Adrenal gland (tissue), 9 donors: ENCODE measurements at regions not wholly inside any gene's neighbourhood (a gene's known extent, or its start where the extent isn't known, plus 50 kb on each side); places are given as distances from the start of the nearest gene placed in this dataset.

Source experiments
- DNase-seq, 7 donors: peaks; one replicate each; pipeline ENCODE4 v3.0.0-alpha.2; 2019 to 2020
- H3K27ac ChIP-seq, 5 donors: fragments of 200-600 bp; sonication (generic) in 4 of 5; 1 replicate in 3 of 5; 2 replicates in 2 of 5; pipeline versions ENCODE4 v1.5.1 to v1.8.0; 2016 to 2020; ENCODE audit warnings: mild to moderate bottlenecking in 1 of 5
- H3K27me3 ChIP-seq: fragments of 200-600 bp; 2 replicates; pipeline ENCODE4 v1.8.0; 2021
- H3K36me3 ChIP-seq, 2 donors: fragments of 200-600 bp; replicated peaks in 1 of 2; 1 replicate in 1 of 2; 2 replicates in 1 of 2; pipeline versions ENCODE4 v1.5.1 to v1.8.0; 2018 to 2022
- H3K4me1 ChIP-seq, 2 donors: fragments of 200-600 bp; replicated peaks in 1 of 2; 1 replicate in 1 of 2; 2 replicates in 1 of 2; pipeline versions ENCODE4 v1.5.1 to v1.8.0; 2018 to 2021
- H3K4me3 ChIP-seq, 4 donors: fragments of 200-600 bp; sonication (generic) in 3 of 4; one replicate each; pipeline ENCODE4 v1.5.1; 2016 to 2018
- H3K9me3 ChIP-seq, 3 donors: fragments of 200-600 bp; sonication (generic) in 1 of 3; replicated peaks in 1 of 3; 1 replicate in 2 of 3; 2 replicates in 1 of 3; pipeline versions ENCODE4 v1.5.1 to v1.8.0; 2016 to 2021
- CTCF ChIP-seq, 6 experiments: fragments of 450-650 bp in 4 of 6; fragments of 200-600 bp in 2 of 6; sonication (generic) in 1 of 6; IDR thresholded peaks; 1 replicate in 5 of 6; 2 replicates in 1 of 6; pipeline versions ENCODE4 v1.5.1 to v1.8.0; 2016 to 2021; ENCODE audit warnings: antibody characterized with exemption in 6 of 6, mild to moderate bottlenecking in 2 of 6, moderate library complexity in 1 of 6
- POLR2A ChIP-seq, 2 donors: fragments of 450-650 bp; IDR thresholded peaks; one replicate each; pipeline ENCODE4 v1.6.1; 2017; ENCODE audit warnings: antibody characterized with exemption in 2 of 2, mild to moderate bottlenecking in 2 of 2, moderate library complexity in 1 of 2
- WGBS, 4 donors: extraction: QIAGEN DNeasy Blood & Tissue Kit in 2 of 4; methylation state at CpG; one replicate each; pipeline versions ENCODE4 v1.1.5 to v1.1.7; 2013 to 2017; 5-methylcytosine and 5-hydroxymethylcytosine counted together
- intact Hi-C, 2 donors: fragments of 100-400 bp; cut with DNase I; formaldehyde crosslinking; loops; one replicate each; pipeline versions ENCODE4 v1.14.1 to v1.15.0; 2022 to 2023
- donor health status: healthy with polysubstance abuse.
- donor health status: Bipolar disorder and iron deficiency.
- donor health status: DM: yes; HTN: yes; CAD: no.
- donor health status: DM: no; HTN: no; CAD: no.
- donor health status: DM: no; HTN: no; CAD: no.

- intact Hi-C loops = no loop called here
- H3K27ac ChIP-seq = no peak overlapping the region
- H3K4me3 ChIP-seq = no peak overlapping the region
- no peaks in the 10 kb centered on the region for H3K9me3 ChIP-seq
- DNase-seq = no peak
- H3K4me1 ChIP-seq = no peaks in the 10 kb centered on the region
- TF ChIP-seq CTCF (IDR thresholded peaks at IDR 0.05) = no peak
- TF ChIP-seq POLR2A (IDR thresholded peaks at IDR 0.05) = no peak
- H3K36me3 ChIP-seq = no peaks in the 10 kb centered on the region
- WGBS, 4 donors = 66 to 73% (median 69%) methylated on average over 7 of the region's 7 CpGs
- no peaks in the 10 kb centered on the region for H3K27me3 ChIP-seq
Measured at GRCh38 chr15:93706495-93707292, 524.7 kb upstream of the MCTP2 start.

- intact Hi-C loops = no loop called here
- no peak overlapping the region for H3K4me3 ChIP-seq
- no peaks in the 10 kb centered on the region for H3K36me3 ChIP-seq
- no peak overlapping the region for H3K27ac ChIP-seq
- DNase-seq = no peak
- no peaks in the 10 kb centered on the region for H3K4me1 ChIP-seq
- no peaks in the 10 kb centered on the region for H3K27me3 ChIP-seq
- no peaks in the 10 kb centered on the region for H3K9me3 ChIP-seq
- WGBS, 4 donors = 65 to 76% (median 71%) methylated on average over 7 of the region's 7 CpGs
- no peak for TF ChIP-seq CTCF (IDR thresholded peaks at IDR 0.05)
- TF ChIP-seq POLR2A (IDR thresholded peaks at IDR 0.05) = no peak
Measured at GRCh38 chr15:93705753-93706455, 525.5 kb upstream of the MCTP2 start.

GRCh38 chr15:93703092-93703739 is 528.1 kb upstream of the MCTP2 start:
- Histone ChIP-seq H3K36me3 (no peaks in the 10 kb centered on the region), H3K4me3 (no peak overlapping the region), H3K4me1 (no peaks in the 10 kb centered on the region), H3K9me3 (no peaks in the 10 kb centered on the region), H3K27me3 (no peaks in the 10 kb centered on the region), H3K27ac (no peak overlapping the region)
- intact Hi-C loops = no loop called here
- DNase-seq = no peak
- WGBS, 4 donors = 53 to 72% (median 59%) methylated on average over 2 of the region's 2 CpGs
- TF ChIP-seq CTCF (IDR thresholded peaks at IDR 0.05) (no peak), POLR2A (IDR thresholded peaks at IDR 0.05) (no peak)

GRCh38 chr15:93700051-93700450 is 531.3 kb upstream of the MCTP2 start:
- Histone ChIP-seq H3K9me3 (no peaks in the 10 kb centered on the region), H3K4me3 (no peak overlapping the region), H3K36me3 (no peaks in the 10 kb centered on the region), H3K27ac (no peak overlapping the region), H3K27me3 (no peaks in the 10 kb centered on the region), H3K4me1 (no peaks in the 10 kb centered on the region)
- DNase-seq = no peak
- 68 to 74% (median 70%) methylated on average over 1 of the region's 1 CpG for WGBS, 4 donors
- intact Hi-C loops = no loop called here
- TF ChIP-seq CTCF (IDR thresholded peaks at IDR 0.05) (no peak), POLR2A (IDR thresholded peaks at IDR 0.05) (no peak)
